RWPE2 (cell line): ENCODE measurements at regions not wholly inside any gene's neighbourhood (a gene's known extent, or its start where the extent isn't known, plus 50 kb on each side); places are given as distances from the start of the nearest gene placed in this dataset.

Source experiments
- ATAC-seq: fragments of 200-7000 bp; cut with Tn5 transposase; 3 replicates; pipeline ENCODE4 v1.9.1; 2021; ENCODE audit warnings: low read depth
- DNase-seq: peaks from one replicate; pipeline ENCODE4 v3.0.0-alpha.2; 2020; ENCODE audit warnings: low spot score
- H3K27ac ChIP-seq: fragments of 450-650 bp; 2 replicates; pipeline ENCODE4 v1.5.1; 2017; ENCODE audit warnings: mild to moderate bottlenecking; ENCODE audit not compliant: poor library complexity, severe bottlenecking
- H3K27me3 ChIP-seq: fragments of 250-450 bp; sonication (Bioruptor Pico); 2 replicates; pipeline ENCODE4 v1.5.1; 2021; ENCODE audit warnings: mild to moderate bottlenecking, moderate library complexity; ENCODE audit not compliant: insufficient read depth, poor library complexity, severe bottlenecking
- H3K36me3 ChIP-seq: fragments of 250-450 bp; sonication (Bioruptor Pico); 2 replicates; pipeline ENCODE4 v1.5.1; 2020; ENCODE audit warnings: low read depth, mild to moderate bottlenecking, moderate library complexity
- H3K4me1 ChIP-seq: fragments of 250-450 bp; sonication (Bioruptor Pico); 2 replicates; pipeline ENCODE4 v1.5.1; 2021; ENCODE audit warnings: mild to moderate bottlenecking, moderate library complexity; ENCODE audit not compliant: insufficient read depth, poor library complexity, severe bottlenecking
- H3K4me3 ChIP-seq: fragments of 250-450 bp; sonication (Bioruptor Pico); 2 replicates; pipeline ENCODE4 v1.5.1; 2021; ENCODE audit warnings: mild to moderate bottlenecking, moderate library complexity; ENCODE audit not compliant: severe bottlenecking
- H3K9me3 ChIP-seq: fragments of 250-450 bp; sonication (Bioruptor Pico); 2 replicates; pipeline ENCODE4 v1.5.1; 2021; ENCODE audit warnings: mild to moderate bottlenecking, moderate library complexity; ENCODE audit not compliant: severe bottlenecking
- TF ChIP-seq, protein P1 (sequence below): fragments of 450-650 bp; IDR thresholded peaks from one replicate; pipeline ENCODE4 v1.5.1; 2017; ENCODE audit warnings: mild to moderate bottlenecking, moderate library complexity; ENCODE audit not compliant: poor library complexity, severe bottlenecking

GRCh38 chr16:85548375-85548774, 64.7 kb upstream of the GSE1 start:
- ATAC-seq (no peak), DNase-seq (no peak)
- Histone ChIP-seq H3K4me1 (no peaks in the 10 kb centered on the region), H3K9me3 (no peaks in the 10 kb centered on the region), H3K4me3 (no peak overlapping the region), H3K27ac (no peak overlapping the region), H3K36me3 (no peaks in the 10 kb centered on the region), H3K27me3 (no peaks in the 10 kb centered on the region)
- TF ChIP-seq, protein P1, sequence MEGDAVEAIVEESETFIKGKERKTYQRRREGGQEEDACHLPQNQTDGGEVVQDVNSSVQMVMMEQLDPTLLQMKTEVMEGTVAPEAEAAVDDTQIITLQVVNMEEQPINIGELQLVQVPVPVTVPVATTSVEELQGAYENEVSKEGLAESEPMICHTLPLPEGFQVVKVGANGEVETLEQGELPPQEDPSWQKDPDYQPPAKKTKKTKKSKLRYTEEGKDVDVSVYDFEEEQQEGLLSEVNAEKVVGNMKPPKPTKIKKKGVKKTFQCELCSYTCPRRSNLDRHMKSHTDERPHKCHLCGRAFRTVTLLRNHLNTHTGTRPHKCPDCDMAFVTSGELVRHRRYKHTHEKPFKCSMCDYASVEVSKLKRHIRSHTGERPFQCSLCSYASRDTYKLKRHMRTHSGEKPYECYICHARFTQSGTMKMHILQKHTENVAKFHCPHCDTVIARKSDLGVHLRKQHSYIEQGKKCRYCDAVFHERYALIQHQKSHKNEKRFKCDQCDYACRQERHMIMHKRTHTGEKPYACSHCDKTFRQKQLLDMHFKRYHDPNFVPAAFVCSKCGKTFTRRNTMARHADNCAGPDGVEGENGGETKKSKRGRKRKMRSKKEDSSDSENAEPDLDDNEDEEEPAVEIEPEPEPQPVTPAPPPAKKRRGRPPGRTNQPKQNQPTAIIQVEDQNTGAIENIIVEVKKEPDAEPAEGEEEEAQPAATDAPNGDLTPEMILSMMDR, result no peak

- no peak for ATAC-seq
Measured at GRCh38 chr16:85549766-85550421, 63.2 kb upstream of the GSE1 start.

DNA sequence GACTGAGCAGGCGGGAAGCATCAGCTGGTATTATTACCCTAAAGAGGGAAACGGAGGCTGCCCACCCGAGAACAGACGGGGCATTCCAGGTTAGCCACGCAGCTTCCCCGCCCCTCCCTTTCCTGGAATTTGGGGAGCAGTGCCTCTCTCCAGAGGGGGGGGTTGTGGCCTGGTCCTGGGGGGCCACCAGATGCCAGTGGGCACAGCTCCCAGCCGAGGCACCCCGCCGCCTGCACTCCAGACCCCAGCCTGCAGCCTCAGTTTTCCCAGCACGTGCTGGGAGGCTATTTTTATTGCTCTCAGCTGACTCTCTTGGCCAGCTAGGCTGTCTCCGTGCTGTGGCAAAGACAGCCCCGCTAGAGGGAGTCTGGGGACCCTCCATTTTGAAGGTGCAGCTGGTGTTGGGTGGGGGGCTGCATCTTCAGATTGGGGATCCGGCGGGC, 62.7 kb upstream of the GSE1 start:
- H3K4me3 ChIP-seq, result no peak overlapping the region
- TF ChIP-seq, protein P1, result no peak
- no peak overlapping the region for H3K27ac ChIP-seq
- ATAC-seq (no peak), DNase-seq (no peak)
- H3K27me3 ChIP-seq, result no peaks in the 10 kb centered on the region
- no peaks in the 10 kb centered on the region for H3K9me3 ChIP-seq
- H3K4me1 ChIP-seq, result no peaks in the 10 kb centered on the region
- no peaks in the 10 kb centered on the region for H3K36me3 ChIP-seq

More at GRCh38 chr16:85549766-85550421, 63.2 kb upstream of the GSE1 start:
- no peak overlapping the region for H3K27ac ChIP-seq
- no peak for DNase-seq
- TF ChIP-seq, protein P1, result no peak
- no peaks in the 10 kb centered on the region for H3K27me3 ChIP-seq
- H3K9me3 ChIP-seq, result no peaks in the 10 kb centered on the region
- H3K4me3 ChIP-seq, result no peak overlapping the region
- H3K36me3 ChIP-seq, result no peaks in the 10 kb centered on the region
- H3K4me1 ChIP-seq, result no peaks in the 10 kb centered on the region

- H3K27ac ChIP-seq, result no peak overlapping the region
- H3K4me1 ChIP-seq, result no peaks in the 10 kb centered on the region
- H3K36me3 ChIP-seq, result no peaks in the 10 kb centered on the region
- H3K9me3 ChIP-seq, result no peaks in the 10 kb centered on the region
- TF ChIP-seq, protein P1, result no peak
- H3K4me3 ChIP-seq, result no peak overlapping the region
- ATAC-seq (no peak), DNase-seq (no peak)
- no peaks in the 10 kb centered on the region for H3K27me3 ChIP-seq
Measured at GRCh38 chr16:85550953-85551924, 61.9 kb upstream of the GSE1 start.
